ENCODE measurements at regions not wholly inside any gene's neighbourhood (a gene's known extent, or its start where the extent isn't known, plus 50 kb on each side); places are given as distances from the start of the nearest gene placed in this dataset.
"Not testable (repeated sequence)": the region's sequence is repeated elsewhere in the genome, so short reads cannot be mapped to it uniquely, and the experiment has no call there.

GRCh38 chr11:103730131-103730940 lies 306.1 kb upstream of the DDI1 start:
- Mint-ChIP-seq H3K36me3 (no peaks in the 10 kb centered on the region), H3K4me3 (no peak overlapping the region), H3K4me1 (ENCODE audit: low read depth) (no peaks in the 10 kb centered on the region), H3K27me3 (no peaks in the 10 kb centered on the region), H3K27ac (no peak overlapping the region), H3K9me3 (peaks cover 13% of the 10 kb centered on the region)
- intact Hi-C loops (cut with micrococcal nuclease): no loop called here
- POLR2A ChIA-PET: no interaction called here
- no peak for DNase-seq
- CTCF ChIA-PET: no interaction called here

DNA sequence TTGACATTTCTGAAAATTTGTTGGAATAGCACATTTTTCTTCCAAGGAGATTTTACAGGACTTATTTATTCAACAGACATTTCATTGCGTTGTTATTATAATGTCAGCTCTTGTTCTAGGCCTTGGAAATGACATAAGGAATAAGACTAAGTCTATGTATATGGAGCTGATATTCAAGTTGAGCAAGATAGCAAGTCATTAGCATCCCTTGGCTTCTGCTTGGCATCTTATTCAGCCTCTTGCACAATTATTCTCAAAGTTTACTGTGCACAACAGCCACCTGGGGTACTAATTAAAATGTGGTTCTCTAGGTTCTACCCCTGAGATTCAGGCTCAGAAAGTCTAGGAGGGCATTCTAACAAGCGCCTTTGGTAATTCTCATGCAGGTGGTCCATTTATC lies 304.8 kb upstream of the DDI1 start:
- no peaks in the 10 kb centered on the region for H3K27me3 Mint-ChIP-seq
- H3K36me3 Mint-ChIP-seq: no peaks in the 10 kb centered on the region
- no peak overlapping the region for H3K27ac Mint-ChIP-seq
- intact Hi-C loops (cut with micrococcal nuclease): no loop called here
- H3K9me3 Mint-ChIP-seq: peaks cover 5% of the 10 kb centered on the region
- CTCF ChIA-PET: interaction anchor here (1.2 kb wide), 1 partner anchor 49 kb away, joined by 3 read pairs; no protein-coding TSS in a partner anchor
- DNase-seq: no peak
- no peaks in the 10 kb centered on the region for H3K4me1 Mint-ChIP-seq (ENCODE audit: low read depth)
- POLR2A ChIA-PET: no interaction called here
- no peak overlapping the region for H3K4me3 Mint-ChIP-seq

GRCh38 chr11:103733889-103734288 lies 302.6 kb upstream of the DDI1 start:
- H3K4me1 Mint-ChIP-seq (ENCODE audit: low read depth): no peaks in the 10 kb centered on the region
- H3K4me3 Mint-ChIP-seq: no peak overlapping the region
- DNase-seq: no peak
- no peaks in the 10 kb centered on the region for H3K36me3 Mint-ChIP-seq
- intact Hi-C loops (cut with micrococcal nuclease): no loop called here
- peaks cover 2% of the 10 kb centered on the region for H3K9me3 Mint-ChIP-seq
- H3K27ac Mint-ChIP-seq: no peak overlapping the region
- ChIA-PET POLR2A (no interaction called here), CTCF (no interaction called here)
- H3K27me3 Mint-ChIP-seq: no peaks in the 10 kb centered on the region

GRCh38 chr11:103735497-103736032 lies 300.9 kb upstream of the DDI1 start:
- Mint-ChIP-seq H3K36me3 (no peaks in the 10 kb centered on the region), H3K9me3 (peaks cover 2% of the 10 kb centered on the region), H3K4me3 (no peak overlapping the region), H3K27ac (no peak overlapping the region), H3K4me1 (ENCODE audit: low read depth) (no peaks in the 10 kb centered on the region), H3K27me3 (no peaks in the 10 kb centered on the region)
- intact Hi-C loops (cut with micrococcal nuclease): no loop called here
- DNase-seq: no peak
- POLR2A ChIA-PET: no interaction called here
- CTCF ChIA-PET: no interaction called here

- ChIA-PET POLR2A (no interaction called here), CTCF (no interaction called here)
- H3K27ac Mint-ChIP-seq: no peak overlapping the region
- intact Hi-C loops (cut with micrococcal nuclease): no loop called here
- H3K27me3 Mint-ChIP-seq: no peaks in the 10 kb centered on the region
- no peaks in the 10 kb centered on the region for H3K36me3 Mint-ChIP-seq
- H3K4me1 Mint-ChIP-seq (ENCODE audit: low read depth): no peaks in the 10 kb centered on the region
- H3K9me3 Mint-ChIP-seq: peaks cover 2% of the 10 kb centered on the region
- no peak overlapping the region for H3K4me3 Mint-ChIP-seq
- DNase-seq: no peak
Observed at GRCh38 chr11:103736315-103737036, 300.0 kb upstream of the DDI1 start.

DNA sequence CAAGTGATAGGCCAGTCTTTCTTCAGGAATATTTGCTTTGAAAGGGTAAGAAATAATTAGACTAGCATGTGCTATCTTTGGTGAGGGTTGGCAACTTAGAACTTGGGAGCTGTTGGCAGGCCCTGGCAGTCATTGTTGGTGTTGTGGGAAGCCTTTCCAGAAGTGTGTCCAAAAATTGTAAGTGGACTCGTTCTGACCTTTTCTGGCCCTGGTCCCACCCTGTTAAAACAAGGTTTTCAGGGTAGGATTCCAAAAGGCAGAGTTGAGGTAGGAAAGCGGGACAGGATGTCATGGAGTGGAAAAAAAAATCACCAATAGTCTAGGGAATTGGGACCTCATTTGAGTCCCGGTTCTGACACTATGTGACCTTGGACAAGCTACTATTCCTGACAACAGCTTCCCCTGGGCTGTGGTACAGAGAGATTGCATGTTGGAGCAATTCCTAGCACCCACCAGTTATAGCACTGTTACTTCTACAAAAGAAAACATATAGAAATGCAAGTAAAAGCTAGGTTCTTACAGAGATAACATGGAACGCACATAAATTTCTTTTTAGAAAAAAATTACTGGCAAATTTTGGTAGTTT lies 299.3 kb upstream of the DDI1 start:
- H3K36me3 Mint-ChIP-seq: no peaks in the 10 kb centered on the region
- ChIA-PET POLR2A (no interaction called here), CTCF (no interaction called here)
- no peaks in the 10 kb centered on the region for H3K4me1 Mint-ChIP-seq (ENCODE audit: low read depth)
- no peak overlapping the region for H3K4me3 Mint-ChIP-seq
- intact Hi-C loops (cut with micrococcal nuclease): no loop called here
- no peaks in the 10 kb centered on the region for H3K27me3 Mint-ChIP-seq
- no peak for DNase-seq
- no peak overlapping the region for H3K27ac Mint-ChIP-seq
- H3K9me3 Mint-ChIP-seq: peaks cover 2% of the 10 kb centered on the region

- ChIA-PET POLR2A (no interaction called here), CTCF (no interaction called here)
- H3K4me1 Mint-ChIP-seq (ENCODE audit: low read depth): no peaks in the 10 kb centered on the region
- peaks cover 2% of the 10 kb centered on the region for H3K9me3 Mint-ChIP-seq
- no peak overlapping the region for H3K4me3 Mint-ChIP-seq
- H3K36me3 Mint-ChIP-seq: no peaks in the 10 kb centered on the region
- DNase-seq: no peak
- H3K27ac Mint-ChIP-seq: no peak overlapping the region
- no peaks in the 10 kb centered on the region for H3K27me3 Mint-ChIP-seq
- intact Hi-C loops (cut with micrococcal nuclease): no loop called here
Observed at GRCh38 chr11:103737747-103738146, 298.7 kb upstream of the DDI1 start.

GRCh38 chr11:103739074-103739796 lies 297.2 kb upstream of the DDI1 start:
- H3K9me3 Mint-ChIP-seq; H3K27ac Mint-ChIP-seq; DNase-seq; CTCF ChIA-PET; H3K4me1 Mint-ChIP-seq (ENCODE audit: low read depth); POLR2A ChIA-PET; H3K36me3 Mint-ChIP-seq; H3K27me3 Mint-ChIP-seq; intact Hi-C loops (cut with micrococcal nuclease): not testable (repeated sequence)
- peak overlapping the region; percentile 20 for H3K4me3 Mint-ChIP-seq

DNA sequence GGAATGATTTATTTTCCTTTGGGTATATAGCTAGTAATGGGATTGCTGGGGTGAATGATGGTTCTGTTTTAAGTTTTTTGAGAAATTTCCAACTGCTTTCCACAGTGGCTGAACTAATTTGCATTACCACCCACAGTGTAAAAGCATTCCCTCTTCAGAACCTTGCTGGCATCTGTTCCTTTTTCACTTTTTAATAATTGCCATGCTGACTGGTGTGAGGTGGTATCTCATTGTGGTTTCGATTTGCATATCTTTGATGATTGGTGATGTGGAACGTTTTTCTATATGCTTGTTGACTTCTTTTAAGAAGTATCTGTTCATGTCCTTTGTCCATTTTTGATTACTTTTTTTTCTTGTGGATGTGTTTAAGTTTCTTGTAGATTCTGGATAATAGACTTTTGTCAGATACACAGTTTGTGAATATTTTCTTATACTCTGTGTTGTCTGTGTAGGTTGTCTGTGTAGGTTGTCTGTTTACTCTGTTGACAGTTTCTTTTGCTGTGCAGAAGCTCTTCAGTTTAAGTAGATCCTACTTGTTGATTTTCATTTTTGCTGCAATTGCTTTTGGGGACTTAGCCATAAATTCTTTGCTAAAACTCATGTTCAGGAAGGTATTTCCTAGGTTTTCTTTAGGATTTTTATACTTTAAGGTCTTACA lies 291.8 kb upstream of the DDI1 start:
- intact Hi-C loops (cut with micrococcal nuclease): no loop called here
- H3K27ac Mint-ChIP-seq: no peak overlapping the region
- H3K4me3 Mint-ChIP-seq: no peak overlapping the region
- DNase-seq: no peak
- ChIA-PET CTCF (no interaction called here), POLR2A (no interaction called here)
- H3K36me3 Mint-ChIP-seq: no peaks in the 10 kb centered on the region
- peaks cover 4% of the 10 kb centered on the region for H3K9me3 Mint-ChIP-seq
- no peaks in the 10 kb centered on the region for H3K4me1 Mint-ChIP-seq (ENCODE audit: low read depth)
- H3K27me3 Mint-ChIP-seq: no peaks in the 10 kb centered on the region

DNA sequence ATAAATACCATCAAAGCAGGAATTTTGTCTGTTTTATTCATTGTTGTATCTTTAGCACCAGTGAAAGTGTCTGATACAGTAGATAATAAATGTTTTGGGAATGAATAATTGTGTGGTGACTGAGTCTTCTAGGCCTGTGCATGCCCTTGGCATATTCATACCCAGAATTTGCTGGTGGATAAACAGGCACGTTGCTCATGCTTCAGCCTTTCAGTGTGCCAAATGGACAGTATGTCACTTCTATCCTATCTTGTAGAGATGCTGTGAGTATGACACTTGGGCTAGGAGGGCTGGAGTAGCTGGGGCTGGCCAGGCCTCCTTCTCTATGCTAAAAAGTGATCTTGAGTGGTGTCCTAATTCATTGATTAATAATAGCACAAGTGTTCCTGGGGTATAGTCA lies 287.3 kb upstream of the DDI1 start:
- peaks cover 4% of the 10 kb centered on the region for H3K9me3 Mint-ChIP-seq
- H3K27me3 Mint-ChIP-seq: no peaks in the 10 kb centered on the region
- intact Hi-C loops (cut with micrococcal nuclease): no loop called here
- DNase-seq: no peak
- no peak overlapping the region for H3K4me3 Mint-ChIP-seq
- CTCF ChIA-PET: no interaction called here
- H3K27ac Mint-ChIP-seq: no peak overlapping the region
- no peaks in the 10 kb centered on the region for H3K36me3 Mint-ChIP-seq
- H3K4me1 Mint-ChIP-seq (ENCODE audit: low read depth): no peaks in the 10 kb centered on the region
- POLR2A ChIA-PET: no interaction called here

DNA sequence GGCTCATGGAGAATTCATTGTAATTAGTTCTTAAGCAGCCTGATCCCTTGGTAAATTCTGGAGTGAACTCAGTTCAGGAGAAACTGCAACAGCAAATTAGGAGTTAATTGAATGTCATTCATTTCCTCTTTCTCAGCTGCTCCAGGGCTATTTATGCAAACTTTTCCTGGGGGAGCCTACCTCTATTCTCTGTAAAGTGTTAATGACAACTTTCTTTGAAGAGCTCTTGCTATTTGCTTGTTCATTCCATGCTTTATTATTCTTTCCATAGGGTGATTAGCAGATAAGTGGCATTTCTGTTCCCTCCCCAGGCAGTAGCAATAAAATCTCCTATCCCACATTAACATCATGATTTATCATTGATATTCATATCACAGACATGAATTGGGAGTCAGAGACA lies 267.6 kb upstream of the DDI1 start:
- Mint-ChIP-seq H3K4me1 (ENCODE audit: low read depth) (no peaks in the 10 kb centered on the region), H3K4me3 (no peak overlapping the region), H3K9me3 (peaks cover 2% of the 10 kb centered on the region), H3K27me3 (no peaks in the 10 kb centered on the region), H3K36me3 (no peaks in the 10 kb centered on the region), H3K27ac (no peak overlapping the region)
- POLR2A ChIA-PET: no interaction called here
- CTCF ChIA-PET: no interaction called here
- intact Hi-C loops (cut with micrococcal nuclease): no loop called here
- no peak for DNase-seq

DNA sequence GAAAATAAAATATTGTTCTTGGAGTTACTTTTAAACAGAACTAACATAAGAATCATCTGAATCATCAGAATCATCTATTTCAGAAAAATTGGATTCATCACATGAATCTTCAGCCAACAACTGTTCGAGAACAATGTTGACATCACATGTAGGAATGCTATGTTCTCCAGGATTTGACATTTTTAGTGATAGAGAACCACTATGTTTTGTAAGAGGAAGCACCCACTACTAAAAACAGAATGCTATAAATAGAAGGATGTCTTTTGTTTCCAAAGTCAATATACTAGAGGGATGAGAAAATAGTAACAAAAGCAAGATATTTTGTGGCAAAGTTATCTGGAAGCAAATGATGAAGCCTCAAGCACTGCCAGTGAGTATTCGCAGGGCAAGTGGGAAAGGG lies 263.4 kb upstream of the DDI1 start:
- Mint-ChIP-seq H3K9me3 (no peaks in the 10 kb centered on the region), H3K4me3 (no peak overlapping the region), H3K27me3 (no peaks in the 10 kb centered on the region), H3K36me3 (no peaks in the 10 kb centered on the region), H3K27ac (no peak overlapping the region), H3K4me1 (ENCODE audit: low read depth) (no peaks in the 10 kb centered on the region)
- no peak for DNase-seq
- intact Hi-C loops (cut with micrococcal nuclease): no loop called here
- POLR2A ChIA-PET: no interaction called here
- CTCF ChIA-PET: no interaction called here
